Subcutaneous abdominal adipose tissue (tissue), 5 donors: ENCODE measurements at regions not wholly inside any gene's neighbourhood (a gene's known extent, or its start where the extent isn't known, plus 50 kb on each side); places are given as distances from the start of the nearest gene placed in this dataset.

Source experiments
- H3K27ac ChIP-seq: one replicate; pipeline ENCODE4 v1.7.0; 2013; ENCODE audit warnings: low read depth, mild to moderate bottlenecking, inconsistent platforms, low read length, moderate library complexity
- H3K27me3 ChIP-seq, 5 donors: one replicate each; pipeline ENCODE4 v1.7.0; 2013; ENCODE audit warnings: low read length in 5 of 5, inconsistent platforms in 1 of 5; ENCODE audit not compliant: control insufficient read depth in 5 of 5, insufficient read depth in 4 of 5
- H3K36me3 ChIP-seq, 5 donors: one replicate each; pipeline ENCODE4 v1.7.0; 2013; ENCODE audit warnings: low read length in 5 of 5; ENCODE audit not compliant: control insufficient read depth in 5 of 5, insufficient read depth in 5 of 5
- H3K4me1 ChIP-seq, 5 donors: one replicate each; pipeline ENCODE4 v1.7.0; 2013; ENCODE audit warnings: low read length in 5 of 5, mild to moderate bottlenecking in 3 of 5, moderate library complexity in 1 of 5; ENCODE audit not compliant: control insufficient read depth in 5 of 5, insufficient read depth in 5 of 5
- H3K4me3 ChIP-seq, 5 donors: one replicate each; pipeline ENCODE4 v1.7.0; 2013; ENCODE audit warnings: low read length in 5 of 5, low read depth in 1 of 5
- H3K9ac ChIP-seq, 5 donors: one replicate each; pipeline ENCODE4 v1.7.0; 2013; ENCODE audit warnings: low read length in 5 of 5, mild to moderate bottlenecking in 4 of 5, moderate library complexity in 3 of 5
- H3K9me3 ChIP-seq, 5 donors: one replicate each; pipeline ENCODE4 v1.7.0; 2013; ENCODE audit warnings: low read length in 5 of 5; ENCODE audit not compliant: control insufficient read depth in 5 of 5
- donor health status: healthy.
- donor health status: healthy.
- donor health status: healthy.
- donor health status: healthy.
- donor health status: healthy.

DNA sequence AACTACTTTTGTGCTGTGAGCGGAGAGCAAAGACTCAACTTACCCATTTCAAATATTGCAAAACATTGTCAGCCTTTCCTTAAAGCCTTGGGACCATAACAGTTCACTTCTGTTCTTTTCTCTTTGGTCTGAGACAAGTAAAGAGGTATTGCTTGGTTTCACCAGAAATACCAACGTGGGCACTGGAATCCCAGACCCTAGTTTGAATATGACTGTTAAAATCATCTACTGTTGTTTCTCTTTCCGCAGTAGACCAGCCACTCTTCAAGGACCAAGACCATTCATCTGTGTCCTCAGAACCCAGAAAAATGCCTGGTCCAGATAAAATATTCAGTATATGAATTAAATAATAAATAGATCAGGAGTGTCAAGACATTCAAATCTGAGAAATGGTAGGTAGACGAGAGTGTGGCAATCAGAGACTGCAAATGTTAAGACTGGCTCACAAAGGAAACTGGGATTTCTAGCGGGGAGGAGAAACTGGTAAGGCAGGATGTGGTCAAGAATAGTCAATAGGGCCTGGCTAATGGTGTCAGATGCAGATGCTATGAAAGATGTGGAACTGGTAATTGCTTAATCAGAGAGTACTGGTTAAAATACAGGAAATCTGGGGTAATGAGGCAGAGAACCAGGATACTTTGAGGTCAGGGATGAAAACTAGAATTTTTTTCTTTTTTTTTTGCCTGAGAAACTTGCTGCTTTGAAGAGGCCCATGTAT lies 82.1 kb upstream of the IL33 start:
- H3K27ac ChIP-seq: no peak overlapping the region
- no peaks in the 10 kb centered on the region for H3K27me3 ChIP-seq
- H3K9me3 ChIP-seq: no peaks in the 10 kb centered on the region
- H3K4me3 ChIP-seq: no peak overlapping the region
- H3K36me3 ChIP-seq: no peaks in the 10 kb centered on the region
- H3K4me1 ChIP-seq: no peaks in the 10 kb centered on the region
- no peak overlapping the region for H3K9ac ChIP-seq

DNA sequence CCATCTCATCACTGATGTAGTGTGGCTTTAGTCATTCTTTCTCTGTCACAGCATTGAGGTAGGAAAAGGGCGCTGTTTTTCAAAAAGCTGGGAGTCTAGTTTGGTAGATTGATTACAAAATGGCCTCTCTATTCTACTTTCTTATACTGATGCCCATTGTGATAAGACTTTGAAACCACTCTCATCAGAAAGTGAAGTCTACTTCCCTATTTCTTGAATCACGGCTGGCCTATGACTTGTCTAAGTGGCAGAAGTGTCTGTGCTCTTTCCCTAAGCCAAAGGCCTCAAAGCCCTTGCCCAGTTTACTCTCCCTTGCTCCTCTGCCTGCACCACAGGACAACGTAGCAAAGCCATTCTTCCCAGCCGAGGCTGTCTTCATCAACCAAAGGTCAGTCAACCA lies 83.0 kb upstream of the IL33 start:
- Histone ChIP-seq H3K36me3 (no peaks in the 10 kb centered on the region), H3K4me1 (no peaks in the 10 kb centered on the region), H3K9me3 (no peaks in the 10 kb centered on the region), H3K27me3 (no peaks in the 10 kb centered on the region), H3K4me3 (no peak overlapping the region), H3K9ac (no peak overlapping the region), H3K27ac (no peak overlapping the region)

GRCh38 chr9:6128030-6128429 lies 87.6 kb upstream of the IL33 start:
- Histone ChIP-seq H3K27me3 (no peaks in the 10 kb centered on the region), H3K27ac (no peak overlapping the region), H3K4me1 (no peaks in the 10 kb centered on the region), H3K9ac (no peak overlapping the region), H3K36me3 (no peaks in the 10 kb centered on the region), H3K4me3 (no peak overlapping the region), H3K9me3 (no peaks in the 10 kb centered on the region)

DNA sequence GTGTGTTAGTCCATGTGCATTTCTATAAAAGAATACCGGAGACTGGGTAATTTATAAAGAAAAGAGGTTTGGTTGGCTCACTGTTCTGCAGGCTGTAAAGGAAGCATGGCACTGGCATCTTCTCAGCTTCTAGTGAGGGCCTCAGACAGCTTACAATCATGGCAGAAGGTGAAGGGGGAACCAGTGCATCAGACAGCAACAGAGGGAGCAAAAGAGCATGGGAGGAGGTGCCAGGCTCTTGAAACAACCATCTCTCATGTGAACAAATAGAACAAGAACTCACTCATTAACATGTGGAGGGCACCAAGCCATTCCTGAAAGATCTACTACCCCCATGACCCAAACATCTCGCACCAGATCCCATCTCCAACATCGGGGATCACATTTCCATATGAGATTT lies 89.2 kb upstream of the IL33 start:
- Histone ChIP-seq H3K36me3 (no peaks in the 10 kb centered on the region), H3K9me3 (no peaks in the 10 kb centered on the region), H3K9ac (no peak overlapping the region), H3K4me3 (no peak overlapping the region), H3K27ac (no peak overlapping the region), H3K27me3 (no peaks in the 10 kb centered on the region), H3K4me1 (no peaks in the 10 kb centered on the region)

DNA sequence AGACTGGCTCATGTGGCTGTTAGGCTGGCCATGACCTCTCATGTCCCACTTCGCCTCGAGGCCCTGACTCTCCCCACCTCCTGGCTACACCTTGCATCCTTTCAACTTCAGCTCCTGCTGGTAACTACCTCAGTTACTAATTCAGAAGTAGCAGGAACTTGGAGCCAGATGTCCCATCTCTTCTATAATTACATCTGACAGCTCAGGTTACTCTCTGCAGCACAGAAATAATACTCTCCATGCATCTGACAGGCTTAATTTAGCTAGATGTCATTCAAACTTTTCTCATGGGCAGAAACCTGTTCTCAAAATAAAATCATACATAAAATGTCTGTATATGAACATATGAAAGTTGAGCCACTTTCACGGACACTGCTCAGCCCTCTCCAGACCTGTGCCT lies 92.2 kb upstream of the IL33 start:
- H3K27me3 ChIP-seq: no peaks in the 10 kb centered on the region
- H3K9me3 ChIP-seq: no peaks in the 10 kb centered on the region
- H3K4me1 ChIP-seq: no peaks in the 10 kb centered on the region
- no peaks in the 10 kb centered on the region for H3K36me3 ChIP-seq
- H3K27ac ChIP-seq: no peak overlapping the region
- no peak overlapping the region for H3K9ac ChIP-seq
- no peak overlapping the region for H3K4me3 ChIP-seq

- Histone ChIP-seq H3K27ac (no peak overlapping the region), H3K4me1 (no peaks in the 10 kb centered on the region), H3K27me3 (no peaks in the 10 kb centered on the region), H3K9me3 (no peaks in the 10 kb centered on the region), H3K36me3 (no peaks in the 10 kb centered on the region), H3K9ac (no peak overlapping the region), H3K4me3 (no peak overlapping the region)
Observed at GRCh38 chr9:6121707-6122106, 93.9 kb upstream of the IL33 start.

DNA sequence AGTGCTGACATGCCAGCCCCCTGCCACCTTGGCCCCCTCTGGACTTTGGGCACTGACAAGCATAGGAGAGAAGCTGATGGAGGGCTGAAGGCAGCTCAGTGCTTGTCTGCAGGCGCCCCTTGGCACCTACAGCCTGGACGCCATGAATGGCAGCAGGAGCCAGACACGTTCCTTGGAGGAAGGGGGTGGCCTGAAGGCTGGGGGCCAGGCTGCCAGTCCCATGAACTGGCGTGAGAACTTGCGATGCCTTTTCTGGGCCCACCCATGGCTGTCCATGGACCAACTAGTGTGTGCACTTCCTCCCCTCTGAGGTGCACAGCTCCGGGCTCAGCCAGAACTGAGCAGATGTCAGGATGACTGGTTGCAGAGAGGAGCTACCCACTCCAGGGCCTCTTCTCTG lies 99.0 kb upstream of the RANBP6 start:
- Histone ChIP-seq H3K36me3 (no peaks in the 10 kb centered on the region), H3K9me3 (no peaks in the 10 kb centered on the region), H3K27me3 (no peaks in the 10 kb centered on the region), H3K4me1 (no peaks in the 10 kb centered on the region), H3K27ac (no peak overlapping the region), H3K9ac (no peak overlapping the region), H3K4me3 (no peak overlapping the region)

GRCh38 chr9:6113819-6114218 lies 98.4 kb upstream of the RANBP6 start:
- Histone ChIP-seq H3K4me3 (no peak overlapping the region), H3K4me1 (no peaks in the 10 kb centered on the region), H3K9me3 (no peaks in the 10 kb centered on the region), H3K9ac (no peak overlapping the region), H3K27me3 (no peaks in the 10 kb centered on the region), H3K27ac (no peak overlapping the region), H3K36me3 (no peaks in the 10 kb centered on the region)

DNA sequence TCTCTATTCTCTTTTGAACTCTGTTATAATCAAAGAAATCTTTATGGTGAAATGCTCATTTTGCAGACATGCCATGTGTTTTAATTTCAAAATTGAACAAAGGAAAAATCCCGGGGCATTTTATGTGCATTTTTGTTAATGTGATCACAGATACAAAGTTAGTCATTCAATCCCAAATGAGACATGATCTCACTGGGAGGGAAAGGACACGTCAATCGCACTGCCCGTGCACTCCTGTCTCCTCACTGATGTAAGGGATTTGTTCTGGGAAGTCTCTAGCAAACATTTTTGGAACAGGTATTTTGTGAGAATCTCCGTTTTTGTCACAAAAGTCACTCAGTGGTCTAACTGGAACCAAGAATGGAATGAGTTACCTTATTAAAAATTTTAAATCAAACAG lies 97.9 kb upstream of the RANBP6 start:
- H3K4me3 ChIP-seq: no peak overlapping the region
- no peaks in the 10 kb centered on the region for H3K9me3 ChIP-seq
- H3K36me3 ChIP-seq: no peaks in the 10 kb centered on the region
- H3K27me3 ChIP-seq: no peaks in the 10 kb centered on the region
- no peak overlapping the region for H3K27ac ChIP-seq
- H3K9ac ChIP-seq: no peak overlapping the region
- no peaks in the 10 kb centered on the region for H3K4me1 ChIP-seq

- Histone ChIP-seq H3K9ac (no peak overlapping the region), H3K9me3 (no peaks in the 10 kb centered on the region), H3K4me1 (peaks cover 0 to 6% (median 3%) of the 10 kb centered on the region in 5 donors), H3K27me3 (no peaks in the 10 kb centered on the region), H3K36me3 (no peaks in the 10 kb centered on the region), H3K4me3 (no peak overlapping the region), H3K27ac (no peak overlapping the region)
Observed at GRCh38 chr9:6109986-6110385, 94.6 kb upstream of the RANBP6 start.

DNA sequence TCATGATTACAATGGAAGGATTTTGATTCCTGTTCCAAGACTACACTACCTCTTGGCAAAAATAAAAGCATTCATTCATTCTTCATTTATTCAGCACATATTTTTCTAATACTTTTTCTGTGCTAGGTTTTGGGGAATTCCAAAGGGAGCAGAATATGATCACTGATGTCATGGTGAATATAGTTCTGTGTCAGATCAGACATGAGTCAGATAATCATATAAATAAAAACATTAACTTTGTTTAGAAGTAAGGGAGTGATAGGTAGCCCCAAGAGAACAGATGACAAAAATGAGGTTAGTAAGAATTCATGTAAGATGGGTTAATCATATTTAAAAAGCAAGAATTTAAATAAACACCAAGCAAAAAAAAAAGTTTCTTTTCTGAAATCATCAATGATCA lies 94.1 kb upstream of the RANBP6 start:
- H3K4me3 ChIP-seq: no peak overlapping the region
- no peaks in the 10 kb centered on the region for H3K36me3 ChIP-seq
- H3K4me1 ChIP-seq: peaks cover 0 to 6% (median 3%) of the 10 kb centered on the region in 5 donors
- H3K27ac ChIP-seq: no peak overlapping the region
- H3K27me3 ChIP-seq: no peaks in the 10 kb centered on the region
- no peak overlapping the region for H3K9ac ChIP-seq
- H3K9me3 ChIP-seq: no peaks in the 10 kb centered on the region
